MM.1S (cell line): ENCODE measurements at regions not wholly inside any gene's neighbourhood (a gene's known extent, or its start where the extent isn't known, plus 50 kb on each side); places are given as distances from the start of the nearest gene placed in this dataset.

Experiments
- CTCF ChIP-seq: fragments of 300-600 bp; sonication (generic); IDR thresholded peaks from 2 replicates; pipeline ENCODE4 v1.5.1; 2016; ENCODE audit warnings: antibody characterized with exemption, low read length, mixed read lengths
- EZH2 ChIP-seq: fragments of 300-600 bp; sonication (generic); optimal IDR thresholded peaks from 2 replicates; pipeline ENCODE3; 2017; ENCODE audit warnings: low read depth, mild to moderate bottlenecking, antibody characterized with exemption, low read length, mixed read lengths

- TF ChIP-seq CTCF (0 out of 2 replicates have a peak, but pooled peaks have one; percentile 9), EZH2 (no peak)
Observed at GRCh38 chr19:13579388-13580060, 73.2 kb upstream of the CACNA1A start.
